Spleen (tissue), 7 donors: ENCODE measurements at regions not wholly inside any gene's neighbourhood (a gene's known extent, or its start where the extent isn't known, plus 50 kb on each side); places are given as distances from the start of the nearest gene placed in this dataset.

Source experiments
- CTCF ChIP-seq, 11 experiments: fragments of 200-600 bp in 7 of 11; fragments of 450-650 bp in 4 of 11; sonication (generic) in 4 of 11; IDR thresholded peaks in 8 of 11; conservative IDR thresholded peaks in 3 of 11; 1 replicate in 7 of 11; 2 replicates in 4 of 11; pipeline versions ENCODE4 v1.4.0 to v1.8.0; 2016 to 2021; ENCODE audit warnings: antibody characterized with exemption in 11 of 11, inconsistent platforms in 4 of 11, mild to moderate bottlenecking in 1 of 11
- POLR2AphosphoS5 ChIP-seq, 3 donors: sonication (generic); formaldehyde crosslinking; IDR thresholded peaks; one replicate each; pipeline ENCODE4 v1.5.1; 2017; ENCODE audit warnings: antibody characterized with exemption in 3 of 3
- donor health status: DM: no; HTN: no; CAD: no; lungs with moderate emphysema.
- donor health status: DM: no; HTN: no; CAD: no.
- donor health status: DM: no; HTN: no; CAD: no.

GRCh38 chr5:7185742-7186141 lies 210.2 kb upstream of the ADCY2 start:
- TF ChIP-seq CTCF (IDR thresholded peaks at IDR 0.05 in 8 of 11, conservative IDR thresholded peaks at IDR 0.05 in 3 of 11), result no peak
- TF ChIP-seq POLR2AphosphoS5 (IDR thresholded peaks at IDR 0.05), result no peak
